KBM-7 (cell line): ENCODE measurements at regions not wholly inside any gene's neighbourhood (a gene's known extent, or its start where the extent isn't known, plus 50 kb on each side); places are given as distances from the start of the nearest gene placed in this dataset.
"Not testable (repeated sequence)": the region's sequence is repeated elsewhere in the genome, so short reads cannot be mapped to it uniquely, and the experiment has no call there.

ENCODE experiments used
- DNase-seq: peaks from one replicate; pipeline ENCODE4 v3.0.0-alpha.2; 2015
- in situ Hi-C: fragments of 300-500 bp; cut with MboI; formaldehyde crosslinking; loops from 2 replicates; pipeline ENCODE4 v1.14.3; 2020; ENCODE audit warnings: low sequenced_read_pairs, low pct_unique_long_range_greater_than_20kb, mixed read lengths

DNA sequence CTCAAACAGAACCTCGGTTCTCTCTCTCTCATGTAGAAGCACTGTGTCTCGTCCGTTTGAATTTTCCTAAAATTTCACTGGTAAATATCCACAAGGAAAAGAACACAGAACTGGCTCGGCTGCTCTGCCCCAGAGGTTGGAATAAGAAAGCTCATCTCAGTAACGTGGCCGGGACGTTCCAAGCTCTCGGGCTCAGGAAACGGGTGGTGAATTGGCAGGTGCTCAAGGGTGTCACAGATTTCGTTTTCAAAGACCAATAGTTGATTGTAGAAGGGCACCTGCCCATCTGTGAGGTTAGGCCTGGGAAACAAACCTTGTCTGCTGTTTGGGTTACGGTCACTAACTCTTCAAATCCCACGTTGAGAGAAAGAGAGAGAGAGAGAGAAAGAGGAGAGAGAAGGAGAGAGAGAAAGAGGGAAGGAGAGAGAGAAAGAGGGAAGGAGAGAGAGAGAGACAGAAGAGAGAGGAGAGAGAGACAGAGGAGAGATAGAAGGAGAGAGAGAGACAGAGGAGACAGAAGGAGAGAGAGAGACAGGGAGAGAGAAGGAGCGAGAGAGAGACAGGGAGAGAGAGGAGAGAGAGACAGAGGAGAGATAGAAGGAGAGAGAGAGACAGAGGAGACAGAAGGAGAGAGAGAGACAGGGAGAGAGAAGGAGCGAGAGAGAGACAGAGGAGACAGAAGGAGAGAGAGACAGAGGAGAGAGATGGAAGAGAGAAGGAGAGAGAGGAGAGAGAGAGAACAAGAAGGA, 106.6 kb downstream of the CRLF2 start:
- in situ Hi-C loops: no loop called here
- DNase-seq: no peak

- DNase-seq, in situ Hi-C loops: not testable (repeated sequence)
These were observed 107.4 kb downstream of the CRLF2 start for GRCh38 chrX:1105031-1105430.

DNA sequence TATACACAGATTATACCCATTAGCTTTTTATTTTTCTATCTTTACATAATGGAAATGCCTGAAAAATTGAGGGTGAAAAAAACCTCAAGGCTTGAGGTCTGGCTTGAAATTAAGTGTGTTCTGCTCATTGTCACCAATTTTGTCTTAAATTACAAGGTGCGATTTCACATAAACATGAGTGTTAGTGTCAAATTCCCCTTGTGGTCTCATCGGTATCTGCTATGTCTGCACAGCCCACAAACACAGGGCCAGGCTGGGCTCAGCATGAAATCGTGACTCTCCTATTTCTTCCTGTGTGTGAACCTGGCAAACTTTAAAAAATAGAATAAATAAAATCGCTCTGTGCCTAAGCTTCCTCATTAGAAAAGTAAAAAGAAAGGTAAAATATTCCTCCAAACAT, 109.1 kb downstream of the CRLF2 start:
- DNase-seq: no peak
- in situ Hi-C loops: no loop called here

- DNase-seq: no peak
- in situ Hi-C loops: no loop called here
These were observed 109.7 kb downstream of the CRLF2 start for GRCh38 chrX:1102786-1103185.

DNA sequence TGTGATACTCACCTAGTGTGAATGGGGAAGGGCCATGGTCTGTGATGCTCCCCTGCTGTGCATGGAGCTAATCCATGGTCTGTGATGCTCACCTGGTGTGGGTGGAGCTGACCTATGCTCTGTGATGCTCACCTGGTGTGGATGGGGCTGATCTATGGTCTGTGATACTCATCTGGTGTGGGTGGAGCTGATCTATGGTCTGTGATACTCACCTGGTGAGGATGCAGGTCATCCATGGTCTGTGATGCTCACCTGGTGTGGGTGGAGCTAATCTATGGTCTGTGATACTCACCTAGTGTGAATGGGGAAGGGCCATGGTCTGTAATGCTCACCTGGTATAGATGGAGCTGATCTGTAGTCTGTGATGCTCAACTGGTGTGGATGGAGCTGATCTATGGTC, 110.2 kb downstream of the CRLF2 start:
- DNase-seq: not testable (repeated sequence)

GRCh38 chrX:1099146-1099770, 113.2 kb downstream of the CRLF2 start:
- in situ Hi-C loops: no loop called here
- no peak for DNase-seq

More for the DNA sequence above, 110.2 kb downstream of the CRLF2 start:
- in situ Hi-C loops: not testable (repeated sequence)

DNA sequence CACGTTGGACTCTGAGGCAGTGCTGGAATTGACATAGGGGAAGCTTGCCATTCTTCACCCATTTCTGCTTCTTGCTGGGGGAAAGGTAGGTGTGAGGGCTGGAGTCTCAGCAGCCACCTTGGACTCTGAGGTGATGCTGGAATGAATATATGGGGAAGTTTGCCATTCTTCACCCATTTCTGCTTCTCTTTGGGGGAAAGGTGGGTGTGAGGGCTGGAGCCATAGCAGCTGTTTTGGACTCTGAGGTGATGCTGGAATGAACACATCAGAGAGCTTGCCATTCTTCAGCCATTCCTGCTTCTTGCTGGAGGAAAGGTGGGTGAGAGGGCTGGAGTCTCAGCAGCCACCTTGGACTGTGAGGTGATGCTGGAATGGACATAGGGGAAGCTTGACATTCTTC, 115.1 kb downstream of the CRLF2 start:
- in situ Hi-C loops: no loop called here

DNA sequence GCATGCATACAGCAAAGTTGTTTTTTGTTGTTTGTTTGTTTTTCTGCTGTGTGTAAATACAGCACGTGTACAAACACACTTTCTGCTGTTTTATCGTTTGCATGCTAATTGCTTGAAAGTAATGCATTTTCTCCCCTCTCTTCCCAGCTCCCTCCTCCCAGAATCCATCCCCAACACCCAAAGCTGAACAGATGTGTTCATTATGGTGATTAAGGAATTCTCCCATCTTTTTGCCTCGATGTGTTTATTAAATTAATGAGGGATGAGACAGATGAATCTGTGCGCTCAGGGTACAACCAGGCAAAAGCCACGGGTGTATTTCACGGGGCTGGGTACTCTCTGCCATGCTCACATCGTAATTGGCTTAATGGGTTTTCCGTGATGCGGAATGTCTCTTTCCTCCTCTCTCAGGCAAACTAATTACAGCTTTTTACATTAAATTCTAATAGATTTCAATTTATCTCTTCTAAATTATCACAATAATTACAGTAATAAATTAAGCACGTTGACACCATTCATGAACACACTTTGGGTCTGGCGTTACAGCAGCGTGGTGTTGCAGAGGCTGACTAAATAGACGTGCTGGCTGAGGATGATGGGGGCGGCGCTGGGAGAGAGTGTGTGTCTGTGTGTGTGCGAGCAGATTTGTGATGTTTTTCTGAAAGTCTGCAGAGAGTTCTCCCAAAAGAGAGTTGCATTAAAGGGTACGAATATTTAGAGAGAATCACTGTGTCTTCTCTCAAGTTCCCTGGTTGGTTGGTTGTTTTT, 117.7 kb downstream of the CRLF2 start:
- in situ Hi-C loops: no loop called here
- DNase-seq: no peak

More for the DNA sequence above, 115.1 kb downstream of the CRLF2 start:
- DNase-seq: no peak

- in situ Hi-C loops: no loop called here
- DNase-seq: no peak
These were observed 118.6 kb downstream of the CRLF2 start for GRCh38 chrX:1093586-1094421.

GRCh38 chrX:1093121-1093520, 119.3 kb downstream of the CRLF2 start:
- DNase-seq: peak; percentile 32
- in situ Hi-C loops: no loop called here

DNA sequence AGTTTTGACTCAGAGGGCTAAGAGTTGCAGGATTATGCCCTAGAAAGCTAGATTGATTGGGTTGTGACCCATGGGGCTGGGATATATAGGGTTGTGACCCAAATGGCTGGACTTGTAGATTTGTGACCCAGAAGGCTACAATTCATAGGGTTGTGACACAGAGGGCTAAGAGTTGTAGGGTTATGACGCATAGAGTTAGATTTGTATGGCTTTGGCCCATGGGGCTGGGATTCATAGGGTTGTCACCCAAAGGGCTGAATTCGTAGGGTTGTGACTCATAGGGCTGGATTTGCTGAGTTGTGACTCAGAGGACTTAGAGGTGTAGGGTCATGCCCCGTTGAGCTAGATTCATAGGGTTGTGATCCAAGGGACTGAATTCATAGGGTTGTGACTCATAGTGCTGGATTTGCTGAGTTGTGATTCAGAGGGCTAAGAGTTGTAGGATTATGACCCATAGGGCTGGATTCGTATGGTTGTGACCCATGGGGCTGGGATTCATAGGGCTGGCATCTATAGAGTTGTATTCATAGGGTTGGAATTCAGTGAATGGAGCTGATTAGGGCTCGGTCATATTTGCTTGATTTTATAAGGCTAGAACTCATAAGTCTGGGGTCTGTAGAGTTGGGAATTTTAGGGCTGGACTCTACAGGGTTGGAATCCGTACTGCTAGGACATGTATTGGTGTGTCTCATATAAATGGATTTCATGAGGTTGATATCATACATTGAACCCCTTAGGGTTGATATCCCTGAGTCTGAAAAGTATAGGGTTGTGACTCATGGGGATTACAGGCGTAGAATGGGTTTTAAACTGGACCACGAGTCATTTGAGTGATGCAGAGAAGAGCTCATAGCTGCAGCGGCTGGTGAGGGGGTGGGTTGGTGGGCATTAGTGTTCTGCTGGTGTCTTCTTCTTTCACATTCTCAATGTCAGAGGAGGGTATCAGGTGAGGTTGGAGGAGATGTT, 125.7 kb downstream of the CRLF2 start:
- DNase-seq: no peak
- in situ Hi-C loops: no loop called here

DNA sequence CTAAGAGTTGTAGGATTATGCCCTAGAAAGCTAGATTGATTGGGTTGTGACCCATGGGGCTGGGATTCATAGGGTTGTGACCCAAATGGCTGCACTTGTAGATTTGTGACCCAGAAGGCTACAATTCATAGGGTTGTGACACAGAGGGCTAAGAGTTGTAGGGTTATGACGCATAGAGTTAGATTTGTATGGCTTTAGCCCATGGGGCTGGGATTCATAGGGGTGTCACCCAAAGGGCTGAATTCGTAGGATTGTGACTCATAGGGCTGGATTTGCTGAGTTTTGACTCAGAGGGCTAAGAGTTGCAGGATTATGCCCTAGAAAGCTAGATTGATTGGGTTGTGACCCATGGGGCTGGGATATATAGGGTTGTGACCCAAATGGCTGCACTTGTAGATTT, 126.6 kb downstream of the CRLF2 start:
- in situ Hi-C loops, DNase-seq: not testable (repeated sequence)

DNA sequence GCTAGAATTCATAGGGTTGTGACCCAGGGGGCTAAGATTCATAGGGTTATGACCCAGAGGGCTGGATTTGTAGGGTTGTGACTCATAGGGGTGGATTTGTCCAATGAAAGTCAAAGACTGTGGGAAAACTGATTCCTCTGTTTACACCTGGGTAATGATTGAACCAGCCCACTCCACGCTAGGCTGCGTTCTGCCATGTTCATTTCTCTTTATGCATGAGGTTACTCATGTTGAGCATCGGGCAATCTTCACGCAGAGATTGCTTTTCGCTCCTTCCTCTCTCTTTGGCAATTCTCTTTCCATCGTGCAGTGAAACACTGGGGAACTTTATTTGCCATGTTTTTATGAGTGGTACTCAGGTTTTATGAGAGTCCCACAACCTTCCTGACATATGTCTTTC, 127.8 kb downstream of the CRLF2 start:
- in situ Hi-C loops: no loop called here
- no peak for DNase-seq

GRCh38 chrX:1076871-1077651, 135.4 kb downstream of the CRLF2 start:
- DNase-seq: peak; percentile 41
- in situ Hi-C loops: no loop called here

DNA sequence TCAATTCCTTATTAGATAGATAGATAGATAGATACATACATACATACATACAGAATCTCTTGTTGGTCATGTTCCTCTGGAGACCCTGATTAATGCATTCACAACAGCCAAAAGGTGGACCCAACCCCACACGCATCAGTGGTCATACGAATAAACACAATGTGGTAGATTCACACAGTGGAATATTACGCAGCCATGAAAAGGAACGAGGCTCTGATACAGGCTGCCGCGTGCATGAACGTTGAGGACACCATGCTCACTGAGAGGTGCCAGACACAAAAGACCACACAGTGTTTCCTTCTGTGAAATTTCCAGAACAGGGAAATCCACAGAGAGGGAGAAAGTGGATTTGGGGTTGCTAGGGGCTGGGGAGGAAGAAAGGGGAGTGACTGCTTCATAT, 136.7 kb downstream of the CRLF2 start:
- no peak for DNase-seq
- in situ Hi-C loops: no loop called here

GRCh38 chrX:1075156-1075555, 137.3 kb downstream of the CRLF2 start:
- no peak for DNase-seq
- in situ Hi-C loops: no loop called here

GRCh38 chrX:1074755-1075154, 137.7 kb downstream of the CRLF2 start:
- DNase-seq: no peak
- in situ Hi-C loops: no loop called here

DNA sequence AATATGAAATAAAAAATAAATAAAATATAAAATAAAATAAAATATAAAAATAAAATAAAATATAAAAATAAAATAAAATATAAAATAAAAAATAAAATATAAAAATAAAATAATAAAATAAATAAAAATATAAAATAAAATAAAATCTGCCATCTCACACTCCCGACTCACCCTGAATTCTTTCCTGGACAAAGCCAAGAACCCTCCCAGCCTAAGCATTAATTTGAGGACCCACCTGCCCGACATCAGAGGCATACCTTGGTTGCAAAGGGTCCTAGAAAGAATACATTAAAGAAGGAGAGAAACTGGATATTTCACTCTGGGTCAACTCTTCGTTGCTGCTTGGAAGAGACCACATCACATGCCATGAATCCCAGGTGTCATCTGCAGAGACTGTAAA, 138.3 kb downstream of the CRLF2 start:
- DNase-seq: no peak
- in situ Hi-C loops: no loop called here
